MCF 10A (cell line): ENCODE measurements at regions not wholly inside any gene's neighbourhood (a gene's known extent, or its start where the extent isn't known, plus 50 kb on each side); places are given as distances from the start of the nearest gene placed in this dataset.

Source experiments
- BruUV-seq: library from RNA; stranded (reverse); fragments of 400-500 nt; replicated peaks from 2 replicates; lab custom pipeline; 2021; lab: Mats Ljungman, UMichigan
- CTCF ChIA-PET: fragments of 300-600 bp; sonication (Branson Sonifier 250); formaldehyde crosslinking; extraction: SDS; loops from one replicate; lab custom pipeline; 2021; ENCODE audit warnings: antibody characterized with exemption, inconsistent platforms; lab: Yijun Ruan, JAX
- POLR2A ChIA-PET: fragments of 300-600, 350-650 bp; sonication (Branson Sonifier 250); formaldehyde crosslinking; extraction: SDS; loops from one replicate; lab custom pipeline; 2020; ENCODE audit warnings: antibody characterized with exemption, inconsistent platforms; lab: Yijun Ruan, JAX
- DNase-seq: peaks from one replicate; pipeline ENCODE4 v3.0.0-alpha.2; 2018; ENCODE audit not compliant: unreplicated experiment
- H3K27ac Mint-ChIP-seq: one replicate; pipeline ENCODE4 v1.8.0; 2022; ENCODE audit warnings: mild to moderate bottlenecking, low read depth, mixed read lengths; ENCODE audit not compliant: unreplicated experiment
- H3K27me3 Mint-ChIP-seq: one replicate; pipeline ENCODE4 v1.8.0; 2022; ENCODE audit warnings: mixed read lengths; ENCODE audit not compliant: insufficient read depth, unreplicated experiment
- H3K36me3 Mint-ChIP-seq: one replicate; pipeline ENCODE4 v1.8.0; 2022; ENCODE audit warnings: mild to moderate bottlenecking, moderate library complexity, mixed read lengths; ENCODE audit not compliant: insufficient read depth, unreplicated experiment
- H3K4me1 Mint-ChIP-seq: one replicate; pipeline ENCODE4 v1.8.0; 2022; ENCODE audit warnings: mixed read lengths; ENCODE audit not compliant: insufficient read depth, unreplicated experiment
- H3K4me3 Mint-ChIP-seq: one replicate; pipeline ENCODE4 v1.8.0; 2022; ENCODE audit warnings: mild to moderate bottlenecking, moderate library complexity, mixed read lengths; ENCODE audit not compliant: unreplicated experiment
- H3K9me3 Mint-ChIP-seq: one replicate; pipeline ENCODE4 v1.8.0; 2022; ENCODE audit warnings: mixed read lengths; ENCODE audit not compliant: unreplicated experiment
- CTCF ChIP-seq: fragments of 200-600 bp; IDR thresholded peaks from one replicate; pipeline ENCODE4 v1.8.0; 2022; ENCODE audit warnings: antibody characterized with exemption, mild to moderate bottlenecking; ENCODE audit not compliant: unreplicated experiment
- intact Hi-C: fragments of 100-400 bp; cut with micrococcal nuclease; formaldehyde crosslinking; loops from 2 replicates; pipeline ENCODE4 v1.14.1; 2022

- intact Hi-C loops: no loop called here
- ChIA-PET CTCF (no interaction called here), POLR2A (no interaction called here)
- Mint-ChIP-seq H3K4me3 (no peak overlapping the region), H3K36me3 (no peaks in the 10 kb centered on the region), H3K27me3 (no peaks in the 10 kb centered on the region), H3K27ac (peak overlapping the region; percentile 20), H3K4me1 (peaks cover 4% of the 10 kb centered on the region), H3K9me3 (no peaks in the 10 kb centered on the region)
- no TSS peak for BruUV-seq
- TF ChIP-seq CTCF: no peak
- no peak for DNase-seq
Observed at GRCh38 chr6:113343940-113344339, 513.2 kb upstream of the MARCKS start.

GRCh38 chr6:113344969-113345368, 512.2 kb upstream of the MARCKS start:
- Mint-ChIP-seq H3K36me3 (no peaks in the 10 kb centered on the region), H3K27me3 (no peaks in the 10 kb centered on the region), H3K9me3 (no peaks in the 10 kb centered on the region), H3K4me3 (no peak overlapping the region), H3K27ac (no peak overlapping the region), H3K4me1 (peaks cover 10% of the 10 kb centered on the region)
- intact Hi-C loops: no loop called here
- no peak for DNase-seq
- no peak for TF ChIP-seq CTCF
- BruUV-seq: no TSS peak
- CTCF ChIA-PET: interaction anchor here (0.8 kb wide), 1 partner anchor 513 kb away, joined by 4 read pairs; no protein-coding TSS in a partner anchor
- POLR2A ChIA-PET: no interaction called here

GRCh38 chr6:113347436-113347835, 509.7 kb upstream of the MARCKS start:
- DNase-seq: no peak
- POLR2A ChIA-PET: no interaction called here
- CTCF ChIA-PET: no interaction called here
- H3K4me1 Mint-ChIP-seq: peaks cover 35% of the 10 kb centered on the region
- no TSS peak for BruUV-seq
- no peaks in the 10 kb centered on the region for H3K27me3 Mint-ChIP-seq
- TF ChIP-seq CTCF: no peak
- intact Hi-C loops: no loop called here
- H3K27ac Mint-ChIP-seq: no peak overlapping the region
- no peaks in the 10 kb centered on the region for H3K9me3 Mint-ChIP-seq
- peaks cover 3% of the 10 kb centered on the region for H3K36me3 Mint-ChIP-seq
- H3K4me3 Mint-ChIP-seq: no peak overlapping the region

- CTCF ChIA-PET: no interaction called here
- intact Hi-C loops: loop anchor here (5.0 kb wide), 1 partner anchor 43 kb away; no protein-coding TSS in a partner anchor
- Mint-ChIP-seq H3K36me3 (peaks cover 7% of the 10 kb centered on the region), H3K27me3 (no peaks in the 10 kb centered on the region), H3K4me3 (no peak overlapping the region), H3K27ac (no peak overlapping the region), H3K4me1 (peaks cover 40% of the 10 kb centered on the region), H3K9me3 (no peaks in the 10 kb centered on the region)
- no TSS peak for BruUV-seq
- POLR2A ChIA-PET: no interaction called here
- no peak for DNase-seq
- no peak for TF ChIP-seq CTCF
Observed at GRCh38 chr6:113350461-113350860, 506.7 kb upstream of the MARCKS start.
